GM12874 (cell line): ENCODE measurements at regions not wholly inside any gene's neighbourhood (a gene's known extent, or its start where the extent isn't known, plus 50 kb on each side); places are given as distances from the start of the nearest gene placed in this dataset.

Experiments used
- TF ChIP-seq, protein P1 (sequence below): IDR thresholded peaks from 2 replicates; pipeline ENCODE4 v1.5.1; 2011; ENCODE audit warnings: low read depth, mild to moderate bottlenecking, control low read depth, low read length, moderate library complexity; ENCODE audit not compliant: insufficient read depth

DNA sequence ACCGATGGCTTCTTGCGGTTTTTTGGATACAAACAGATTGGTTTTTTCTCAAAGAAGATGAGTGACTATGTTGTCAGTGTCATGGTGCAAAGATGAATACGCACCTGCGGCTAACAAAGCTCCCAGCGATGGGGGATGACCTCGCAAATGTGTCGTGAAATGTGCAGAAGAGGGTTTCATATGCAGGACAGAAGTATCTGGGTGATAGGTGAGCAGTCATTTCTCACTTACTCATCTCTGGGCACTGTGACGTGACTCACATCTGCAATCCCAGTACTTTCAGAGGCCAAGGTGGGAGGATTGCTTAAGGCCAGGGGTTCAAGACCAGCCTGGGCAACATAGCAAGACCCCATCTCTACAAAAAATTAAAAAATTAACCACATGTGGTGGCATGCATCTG is 216.3 kb downstream of the ERMARD start:
- TF ChIP-seq, protein P1, sequence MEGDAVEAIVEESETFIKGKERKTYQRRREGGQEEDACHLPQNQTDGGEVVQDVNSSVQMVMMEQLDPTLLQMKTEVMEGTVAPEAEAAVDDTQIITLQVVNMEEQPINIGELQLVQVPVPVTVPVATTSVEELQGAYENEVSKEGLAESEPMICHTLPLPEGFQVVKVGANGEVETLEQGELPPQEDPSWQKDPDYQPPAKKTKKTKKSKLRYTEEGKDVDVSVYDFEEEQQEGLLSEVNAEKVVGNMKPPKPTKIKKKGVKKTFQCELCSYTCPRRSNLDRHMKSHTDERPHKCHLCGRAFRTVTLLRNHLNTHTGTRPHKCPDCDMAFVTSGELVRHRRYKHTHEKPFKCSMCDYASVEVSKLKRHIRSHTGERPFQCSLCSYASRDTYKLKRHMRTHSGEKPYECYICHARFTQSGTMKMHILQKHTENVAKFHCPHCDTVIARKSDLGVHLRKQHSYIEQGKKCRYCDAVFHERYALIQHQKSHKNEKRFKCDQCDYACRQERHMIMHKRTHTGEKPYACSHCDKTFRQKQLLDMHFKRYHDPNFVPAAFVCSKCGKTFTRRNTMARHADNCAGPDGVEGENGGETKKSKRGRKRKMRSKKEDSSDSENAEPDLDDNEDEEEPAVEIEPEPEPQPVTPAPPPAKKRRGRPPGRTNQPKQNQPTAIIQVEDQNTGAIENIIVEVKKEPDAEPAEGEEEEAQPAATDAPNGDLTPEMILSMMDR, result no peak

DNA sequence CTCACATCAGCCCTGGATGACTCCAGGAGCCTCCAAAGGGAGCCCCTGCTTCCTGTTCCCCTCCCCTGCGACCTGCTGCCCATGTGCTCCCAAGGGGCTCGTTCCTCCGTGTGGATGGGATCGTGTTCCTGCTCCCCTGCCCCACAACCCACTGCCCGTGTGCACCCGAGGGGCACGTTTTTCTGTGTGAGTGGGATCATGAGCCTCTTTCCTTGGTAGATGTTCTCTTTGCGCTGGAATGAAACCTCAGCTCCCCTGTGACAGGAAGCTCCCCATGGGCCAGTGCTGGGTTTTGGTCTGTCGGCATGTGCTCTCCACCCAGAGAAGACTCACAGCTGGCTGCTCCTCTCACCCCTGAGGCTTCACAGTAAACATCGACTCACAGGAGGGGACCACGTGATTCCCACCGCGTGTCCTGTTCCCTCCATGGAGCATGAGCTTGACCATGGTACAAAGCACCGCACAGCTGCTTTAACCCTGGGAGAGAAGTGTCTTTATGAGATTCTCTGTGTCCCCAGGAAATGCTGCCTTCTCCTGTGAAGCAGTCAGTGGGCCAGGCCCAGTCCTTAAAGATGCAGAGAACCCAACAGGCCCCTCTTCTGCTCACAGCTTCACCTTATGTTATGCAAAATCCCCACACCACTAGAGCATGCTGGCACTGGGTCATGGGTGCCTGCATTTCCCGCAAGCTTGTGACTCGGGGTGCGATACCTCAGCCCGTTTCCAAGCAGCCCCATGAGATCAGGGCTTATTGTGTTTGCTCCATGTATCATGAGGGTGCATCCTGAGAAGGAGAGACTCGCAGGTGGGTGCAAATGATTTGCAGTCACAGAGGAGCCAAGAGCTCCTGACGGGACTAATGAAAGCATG is 215.1 kb downstream of the ERMARD start:
- TF ChIP-seq, protein P1, result no peak

DNA sequence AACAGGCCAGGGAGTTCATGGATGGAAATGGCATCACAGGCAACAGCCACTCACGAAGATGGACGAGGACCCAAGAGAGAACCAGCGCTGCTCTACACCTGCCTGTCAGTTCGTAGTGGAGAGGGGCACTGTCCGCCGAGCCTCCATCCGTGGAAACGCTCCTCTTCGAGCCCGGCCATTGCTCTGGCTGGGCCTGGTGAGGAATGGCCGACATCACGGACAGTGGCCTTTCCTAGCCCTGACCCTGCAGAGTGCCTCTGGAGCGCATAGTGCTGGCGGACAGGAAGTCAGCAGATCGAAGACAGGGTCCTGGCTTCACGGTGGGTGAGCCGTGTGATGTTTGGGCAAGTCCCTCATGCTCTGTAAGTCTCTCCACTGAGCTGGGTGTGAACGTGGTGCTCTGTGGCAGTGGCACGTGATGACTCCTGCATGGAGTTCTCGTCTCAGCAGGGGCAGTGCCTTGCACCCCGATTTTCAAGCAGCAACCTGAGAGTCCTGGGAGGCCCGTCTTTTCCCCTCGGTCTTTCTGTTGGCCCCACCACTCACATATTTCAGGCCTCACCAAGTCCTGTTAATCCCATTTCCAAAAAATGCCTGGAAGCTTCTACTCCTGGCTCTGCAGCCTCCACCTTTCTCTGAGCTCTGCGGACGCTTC is 214.4 kb downstream of the ERMARD start:
- TF ChIP-seq, protein P1, result no peak

DNA sequence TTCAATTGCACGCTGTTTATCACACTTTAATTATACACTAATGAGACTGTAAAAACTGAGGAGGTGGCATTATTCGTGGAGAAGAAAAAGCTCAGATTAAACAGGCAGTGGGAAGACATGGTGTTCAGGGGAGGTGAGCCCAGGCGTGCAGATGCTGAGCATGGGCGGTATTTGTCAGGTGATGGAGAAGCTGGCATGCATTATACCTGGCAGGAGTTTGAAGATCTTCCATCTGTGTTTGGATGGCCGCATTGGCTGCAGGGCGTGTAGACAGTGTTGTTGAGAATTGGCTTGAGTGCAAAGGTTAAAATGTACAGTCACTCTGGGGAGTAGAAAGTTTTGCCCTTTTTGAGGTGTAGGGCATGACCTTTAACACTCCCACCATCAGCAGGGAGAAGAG is 213.8 kb downstream of the ERMARD start:
- TF ChIP-seq, protein P1, result no peak

DNA sequence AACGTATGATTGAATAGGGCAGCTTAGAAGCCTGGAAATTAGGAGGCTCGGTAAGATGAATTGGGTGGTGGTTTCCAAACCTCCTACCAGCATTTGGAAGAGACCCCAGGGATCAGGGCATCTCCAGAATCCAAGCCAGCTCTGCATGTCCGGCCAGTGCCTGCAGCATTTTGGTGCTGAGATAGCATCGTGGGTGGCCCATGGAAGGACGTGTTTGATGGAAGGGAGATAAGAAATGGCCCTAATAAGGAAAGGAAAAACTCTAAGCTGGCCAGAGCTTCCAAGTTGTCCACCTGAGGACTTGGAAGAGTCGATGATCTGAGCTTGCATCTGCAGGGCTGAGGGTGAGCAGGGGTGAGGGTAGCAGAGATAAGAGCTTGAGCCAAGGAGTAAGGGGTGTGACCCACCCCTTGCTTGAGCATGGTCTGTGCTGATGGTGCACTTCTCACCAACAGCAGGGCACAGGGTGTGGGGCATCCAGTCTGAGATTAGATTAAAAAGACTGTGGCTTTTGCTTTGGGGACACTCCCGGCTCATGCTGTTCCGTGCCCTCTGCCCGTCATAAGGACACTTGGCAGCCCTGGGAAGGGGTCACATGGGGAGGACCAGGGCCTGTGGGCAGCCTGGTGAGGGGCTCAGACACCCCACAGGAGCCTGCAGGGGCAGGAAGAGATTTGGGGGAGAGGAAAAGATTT is 213.2 kb downstream of the ERMARD start:
- TF ChIP-seq, protein P1, result no peak

DNA sequence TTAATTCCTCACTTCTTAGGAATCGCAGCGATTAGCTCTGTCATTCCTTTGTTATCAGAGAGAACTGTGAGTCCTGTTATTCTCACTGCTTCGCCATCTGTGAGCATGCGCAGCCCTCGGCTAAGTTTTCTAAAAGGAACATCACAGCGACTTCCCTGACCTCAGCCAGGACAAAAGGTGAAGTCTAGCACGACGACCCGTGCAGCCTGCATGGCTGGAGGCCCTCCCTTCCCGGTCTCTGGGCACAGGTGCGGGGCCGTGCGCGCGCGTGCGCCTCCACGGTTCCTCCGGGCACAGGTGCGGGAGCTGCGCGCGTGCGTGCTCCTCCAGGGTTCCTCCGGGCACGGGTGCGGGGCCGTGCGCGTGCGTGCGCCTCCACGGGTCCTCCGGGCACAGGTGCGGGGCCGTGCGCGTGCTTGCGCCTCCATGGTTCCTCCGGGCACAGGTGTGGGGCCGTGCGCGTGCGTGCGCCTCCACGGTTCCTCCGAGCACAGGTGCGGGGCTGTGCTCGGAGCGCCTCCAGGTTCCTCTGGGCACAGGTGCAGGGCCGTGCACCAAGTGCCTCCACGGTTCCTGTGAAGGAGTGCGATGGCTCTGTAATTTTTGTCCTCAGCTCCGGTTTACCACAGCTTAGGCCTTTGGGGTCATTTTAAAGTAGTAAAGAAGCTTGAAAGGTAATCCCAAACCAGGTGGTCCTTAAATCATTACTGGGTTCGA is 212.3 kb downstream of the ERMARD start:
- TF ChIP-seq, protein P1, result no peak
